Jurkat, Clone E6-1 (cell line): ENCODE measurements at regions not wholly inside any gene's neighbourhood (a gene's known extent, or its start where the extent isn't known, plus 50 kb on each side); places are given as distances from the start of the nearest gene placed in this dataset.
A peak's percentile ranks its signal among the peaks of the same experiment; 100 is the strongest.
"Not testable (repeated sequence)": the region's sequence is repeated elsewhere in the genome, so short reads cannot be mapped to it uniquely, and the experiment has no call there.

Source experiments
- DNase-seq: peaks from one replicate; pipeline ENCODE4 v3.0.0-alpha.2; 2011; ENCODE audit warnings: low read depth, low spot score
- H3K4me3 ChIP-seq: 2 replicates; pipeline ENCODE4 v1.5.1; 2011; ENCODE audit warnings: mild to moderate bottlenecking, low read length, control low read depth, moderate library complexity

GRCh38 chr7:98763441-98763840 is 106.4 kb downstream of the TMEM130 start:
- DNase-seq: no peak
- no peak overlapping the region for H3K4me3 ChIP-seq

DNA sequence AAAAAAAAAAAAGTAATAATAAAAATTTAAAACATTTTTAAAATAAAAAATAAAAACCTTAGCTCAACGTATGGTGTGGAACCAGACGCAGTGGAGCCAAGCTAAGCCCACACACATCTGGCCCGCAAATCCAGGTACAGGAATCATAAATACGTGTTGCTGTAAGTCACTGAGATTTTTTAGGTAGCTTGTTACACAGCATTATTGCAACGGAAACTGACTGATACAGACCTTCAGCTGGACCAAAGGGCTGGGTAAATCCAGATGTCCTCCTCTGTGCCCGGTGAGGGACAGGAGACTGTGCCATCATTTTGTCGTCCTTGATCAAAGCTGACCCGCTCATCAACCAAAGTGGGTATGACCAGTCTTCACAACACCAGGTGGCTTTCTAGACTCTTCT is 104.9 kb downstream of the TMEM130 start:
- H3K4me3 ChIP-seq: no peak overlapping the region

GRCh38 chr7:98770085-98770484 is 99.7 kb downstream of the TMEM130 start:
- not testable (repeated sequence) for DNase-seq, H3K4me3 ChIP-seq

More for the DNA sequence above, 104.9 kb downstream of the TMEM130 start:
- no peak for DNase-seq

- no peak overlapping the region for H3K4me3 ChIP-seq
Measured at GRCh38 chr7:98771519-98771918, 98.3 kb downstream of the TMEM130 start.

GRCh38 chr7:98771941-98772603 is 97.7 kb downstream of the TMEM130 start:
- no peak for DNase-seq
- no peak overlapping the region for H3K4me3 ChIP-seq

More at GRCh38 chr7:98771519-98771918, 98.3 kb downstream of the TMEM130 start:
- DNase-seq: no peak

DNA sequence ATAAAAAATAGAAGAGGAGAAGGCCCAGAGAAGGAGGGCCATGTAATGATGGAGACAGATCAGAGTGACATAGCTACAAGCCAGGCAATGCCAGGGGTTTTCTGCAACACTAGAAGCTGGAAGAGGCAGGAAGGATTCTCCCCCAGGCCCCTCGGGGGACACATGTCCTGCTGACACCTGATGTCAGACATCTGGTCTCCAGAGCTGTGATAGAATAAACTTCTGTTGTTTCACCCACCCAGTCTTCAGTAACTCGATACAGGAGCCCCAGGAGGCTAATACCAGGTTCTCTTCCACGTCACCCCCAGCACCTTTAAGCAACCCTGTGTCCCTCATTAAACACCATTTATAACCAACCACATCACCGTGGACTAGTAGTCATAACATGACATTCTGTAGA is 94.9 kb downstream of the TMEM130 start:
- DNase-seq: no peak
- no peak overlapping the region for H3K4me3 ChIP-seq

- DNase-seq: no peak
- H3K4me3 ChIP-seq: no peak overlapping the region
Measured at GRCh38 chr7:98777051-98777450, 92.8 kb downstream of the TMEM130 start.

- no peak for DNase-seq
- no peak overlapping the region for H3K4me3 ChIP-seq
Measured at GRCh38 chr7:98778421-98778820, 91.4 kb downstream of the TMEM130 start.

DNA sequence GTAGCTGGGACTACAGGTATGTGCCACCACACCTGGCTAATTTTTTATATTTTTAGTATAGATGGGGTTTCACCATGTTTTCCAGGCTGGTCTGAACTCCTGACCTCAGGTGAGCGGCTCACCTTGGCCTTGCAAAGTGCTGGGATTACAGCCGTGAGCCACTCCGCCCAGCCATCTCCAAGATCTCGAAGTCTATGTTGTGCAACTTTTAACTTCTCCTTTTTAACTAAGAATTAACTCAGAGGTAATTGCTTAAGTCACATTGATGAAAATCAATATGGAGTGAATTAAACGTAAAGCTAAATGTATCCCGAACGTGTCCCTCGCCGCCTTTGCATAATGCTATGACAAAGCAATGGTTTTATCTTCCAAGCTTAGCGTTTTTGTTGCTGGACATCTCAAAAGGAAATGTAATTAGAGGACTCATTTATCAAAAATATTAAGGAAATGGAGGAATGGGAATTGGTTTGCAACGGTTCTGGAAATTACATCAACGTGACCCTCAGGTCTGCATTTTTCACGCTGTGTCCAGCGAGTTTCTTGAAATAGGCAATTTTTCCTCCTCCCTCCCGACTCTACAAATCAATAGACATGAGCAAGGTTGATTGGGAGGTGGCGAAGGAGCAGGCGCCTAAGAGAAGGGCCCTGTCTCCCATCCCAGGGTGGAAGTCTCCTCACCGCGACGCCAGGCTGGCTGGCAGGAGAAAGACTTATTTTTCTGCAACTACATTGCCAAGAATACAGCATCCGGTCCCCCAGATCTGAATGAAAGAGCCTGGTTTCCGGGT is 89.8 kb downstream of the TMEM130 start:
- H3K4me3 ChIP-seq: no peak overlapping the region
- peak; percentile 46 for DNase-seq

DNA sequence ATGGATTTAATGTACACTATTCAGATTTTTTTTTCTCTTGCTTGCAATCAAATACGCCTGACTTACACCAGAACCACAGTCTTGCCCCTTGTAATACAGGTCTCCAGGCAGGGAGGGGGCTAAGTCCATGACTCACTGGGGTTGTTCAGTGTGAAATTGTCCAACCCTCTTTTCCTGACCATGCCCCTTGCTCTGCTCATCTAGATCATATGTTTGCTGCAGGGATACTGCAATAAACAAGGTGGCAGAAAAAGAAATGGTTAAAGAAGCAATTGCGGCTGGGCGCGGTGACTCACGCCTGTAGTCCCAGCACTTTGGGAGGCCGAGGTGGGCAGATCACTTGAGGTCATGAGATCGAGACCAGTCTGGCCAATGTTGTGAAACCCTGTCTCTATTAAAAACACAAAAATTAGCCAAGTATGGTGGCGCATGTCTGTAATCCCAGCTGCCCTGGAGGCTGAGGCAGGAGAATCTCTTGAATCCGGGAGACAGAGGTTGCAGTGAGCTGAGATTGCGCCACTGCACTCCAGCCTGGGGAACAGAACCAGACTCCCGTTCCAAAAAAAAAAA is 85.5 kb downstream of the TMEM130 start:
- DNase-seq: no peak
- no peak overlapping the region for H3K4me3 ChIP-seq

DNA sequence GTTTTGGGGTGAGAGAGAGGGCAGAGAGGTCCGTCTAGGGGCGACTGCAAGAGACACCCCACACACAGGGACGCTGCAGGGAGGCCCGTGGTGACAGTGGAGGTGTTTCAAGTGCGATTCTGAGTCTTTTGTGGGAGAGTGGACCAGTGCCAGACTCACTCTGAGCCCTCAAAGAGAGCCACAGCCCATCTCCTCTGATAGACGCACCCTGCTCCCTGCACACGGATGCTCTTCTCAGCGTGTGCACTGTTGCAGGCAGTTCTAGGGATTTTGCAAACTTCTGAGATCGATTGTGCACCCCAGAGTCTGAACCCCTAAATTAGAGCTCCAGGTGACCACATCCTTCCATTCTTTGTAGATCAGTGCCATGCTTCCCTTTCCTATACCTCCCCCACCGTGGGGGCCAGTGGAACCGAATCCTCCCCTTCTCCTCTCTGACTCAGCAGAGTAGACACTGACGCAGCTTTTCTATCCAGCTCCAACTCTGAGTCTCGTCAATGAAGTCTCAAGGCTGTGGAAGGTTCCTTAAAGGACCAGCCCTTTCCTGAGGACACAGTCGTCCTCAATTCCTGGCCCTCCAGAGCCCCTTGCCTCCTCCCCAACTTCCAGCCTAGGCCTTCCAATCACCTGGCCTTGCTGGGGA is 83.8 kb downstream of the TMEM130 start:
- DNase-seq: no peak
- H3K4me3 ChIP-seq: no peak overlapping the region

- DNase-seq: no peak
- H3K4me3 ChIP-seq: no peak overlapping the region
Measured at GRCh38 chr7:98788966-98789365, 80.8 kb downstream of the TMEM130 start.

DNA sequence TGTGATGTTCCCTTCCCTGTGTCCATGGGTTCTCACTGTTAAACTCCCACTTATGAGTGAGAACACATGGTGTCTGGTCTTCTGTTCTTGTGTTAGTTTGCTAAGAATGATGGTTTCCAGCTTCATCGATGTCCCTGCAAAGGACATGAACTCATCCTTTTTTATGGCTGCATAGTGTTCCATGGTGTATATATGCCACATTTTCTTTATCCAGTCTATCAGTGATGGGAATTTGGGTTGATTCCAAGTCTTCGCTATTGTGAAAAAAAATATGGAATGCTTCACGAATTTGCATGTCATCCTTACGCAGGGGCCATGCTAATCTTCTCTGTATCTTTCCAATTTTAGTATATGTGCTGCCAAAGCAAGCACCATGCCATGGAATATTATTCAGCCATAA is 75.4 kb downstream of the TMEM130 start:
- DNase-seq, H3K4me3 ChIP-seq: not testable (repeated sequence)

- no peak overlapping the region for H3K4me3 ChIP-seq
- DNase-seq: no peak
Measured at GRCh38 chr7:98795741-98796493, 73.9 kb downstream of the TMEM130 start.
